ENCODE measurements at regions not wholly inside any gene's neighbourhood (a gene's known extent, or its start where the extent isn't known, plus 50 kb on each side); places are given as distances from the start of the nearest gene placed in this dataset.

GRCh38 chr11:59012398-59013265, 73.3 kb downstream of the GLYATL1 start:
- intact Hi-C loops (cut with DNase I) = no loop called here

GRCh38 chr11:59025097-59025496, 61.0 kb upstream of the GLYATL1B start:
- 64 to 70% methylated on average over 4 of the region's 4 CpGs for WGBS, 2 donors
- intact Hi-C loops (cut with DNase I) = no loop called here
- H3K9me3 ChIP-seq = no peaks in the 10 kb centered on the region
- no peak overlapping the region for H3K27ac ChIP-seq
- H3K36me3 ChIP-seq = no peaks in the 10 kb centered on the region
- H3K27me3 ChIP-seq = no peaks in the 10 kb centered on the region
- H3K4me3 ChIP-seq = no peak overlapping the region
- DNase-seq (no peak), ATAC-seq (no peak)
- no peak for TF ChIP-seq CTCF (IDR thresholded peaks at IDR 0.05)
- no peaks in the 10 kb centered on the region for H3K4me1 ChIP-seq

More at GRCh38 chr11:59012398-59013265, 73.3 kb downstream of the GLYATL1 start:
- no peak for TF ChIP-seq CTCF (IDR thresholded peaks at IDR 0.05)
- ATAC-seq (no peak), DNase-seq (no peak)
- H3K36me3 ChIP-seq = no peaks in the 10 kb centered on the region
- no peaks in the 10 kb centered on the region for H3K9me3 ChIP-seq
- no peaks in the 10 kb centered on the region for H3K27me3 ChIP-seq
- WGBS, 2 donors = 80 to 85% methylated on average over 4 of the region's 4 CpGs
- peaks cover 0 to 29% (median 0%) of the 10 kb centered on the region in 9 donors for H3K4me1 ChIP-seq
- no peak overlapping the region for H3K27ac ChIP-seq
- no peak overlapping the region for H3K4me3 ChIP-seq

- no peaks in the 10 kb centered on the region for H3K4me1 ChIP-seq
- peaks cover 0 to 7% (median 0%) of the 10 kb centered on the region in 7 donors for H3K27me3 ChIP-seq
- DNase-seq = no peak
- no peaks in the 10 kb centered on the region for H3K36me3 ChIP-seq
- ATAC-seq = no peak
- 77% methylated on average over 5 of the region's 5 CpGs for WGBS, 2 donors
- no peak overlapping the region for H3K4me3 ChIP-seq
- no peaks in the 10 kb centered on the region for H3K9me3 ChIP-seq
- no peak for TF ChIP-seq CTCF (IDR thresholded peaks at IDR 0.05)
- intact Hi-C loops (cut with DNase I) = no loop called here
- no peak overlapping the region for H3K27ac ChIP-seq
These were observed 58.0 kb upstream of the GLYATL1B start for GRCh38 chr11:59028105-59028504.

GRCh38 chr11:59029366-59029889, 56.7 kb upstream of the GLYATL1B start:
- H3K4me1 ChIP-seq = no peaks in the 10 kb centered on the region
- WGBS, 2 donors = 70 to 82% methylated on average over 2 of the region's 2 CpGs
- no peak for DNase-seq
- TF ChIP-seq CTCF (IDR thresholded peaks at IDR 0.05) = no peak
- no peak overlapping the region for H3K27ac ChIP-seq
- intact Hi-C loops (cut with DNase I) = no loop called here
- H3K27me3 ChIP-seq = peaks cover 0 to 7% (median 0%) of the 10 kb centered on the region in 7 donors
- H3K4me3 ChIP-seq = no peak overlapping the region
- H3K36me3 ChIP-seq = no peaks in the 10 kb centered on the region
- no peak for ATAC-seq
- peaks cover 0 to 2% (median 0%) of the 10 kb centered on the region in 11 donors for H3K9me3 ChIP-seq
